Panc1 (cell line): ENCODE measurements at regions not wholly inside any gene's neighbourhood (a gene's known extent, or its start where the extent isn't known, plus 50 kb on each side); places are given as distances from the start of the nearest gene placed in this dataset.

Experiments
- ATAC-seq: fragments of 200-7000 bp; cut with Tn5 transposase; 2 replicates; pipeline ENCODE4 v1.9.1; 2020; ENCODE audit warnings: mild to moderate bottlenecking, moderate library complexity
- BruUV-seq: library from RNA; stranded (reverse); fragments of 400-500 nt; replicated peaks from 2 replicates; lab custom pipeline; 2021; lab: Mats Ljungman, UMichigan
- CTCF ChIA-PET: fragments of 300-600 bp; sonication (Branson Sonifier 250); formaldehyde crosslinking; loops from one replicate; lab custom pipeline; 2022; ENCODE audit warnings: antibody characterized with exemption; lab: Charles Lee
- POLR2A ChIA-PET: fragments of 300-600 bp; sonication (Branson Sonifier 250); formaldehyde crosslinking; loops from one replicate; lab custom pipeline; 2022; ENCODE audit warnings: antibody characterized with exemption; lab: Charles Lee
- DNase-seq: peaks from one replicate; pipeline ENCODE4 v3.0.0-alpha.2; 2010; ENCODE audit warnings: low read depth, low spot score
- H3K27ac ChIP-seq: 2 replicates; pipeline ENCODE4 v1.5.1; 2011; ENCODE audit warnings: mild to moderate bottlenecking, low read length, inconsistent platforms
- H3K27me3 ChIP-seq: fragments of 200-500 bp; sonication (Bioruptor generic); 2 replicates; pipeline ENCODE4 v1.6.0; 2014; ENCODE audit warnings: low read length, inconsistent platforms; ENCODE audit not compliant: control insufficient read depth, insufficient read depth
- H3K36me3 ChIP-seq: fragments of 200-500 bp; sonication (Bioruptor generic); 2 replicates; pipeline ENCODE4 v1.5.1; 2014; ENCODE audit warnings: inconsistent platforms, mild to moderate bottlenecking, low read length, moderate library complexity; ENCODE audit not compliant: control insufficient read depth, insufficient read depth
- H3K4me1 ChIP-seq: 2 replicates; pipeline ENCODE4 v1.5.1; 2011; ENCODE audit warnings: inconsistent platforms, mild to moderate bottlenecking, low read length, moderate library complexity; ENCODE audit not compliant: control insufficient read depth, insufficient read depth
- H3K4me3 ChIP-seq, 2 experiments: 2 replicates each; pipeline ENCODE4 v1.5.1; 2011 to 2012; ENCODE audit warnings: low read depth in 2 of 2, low read length in 2 of 2, mild to moderate bottlenecking in 2 of 2, inconsistent platforms in 1 of 2, moderate library complexity in 1 of 2
- H3K9me3 ChIP-seq: fragments of 200-500 bp; sonication (Bioruptor generic); 2 replicates; pipeline ENCODE4 v1.5.1; 2014; ENCODE audit warnings: low read depth, mild to moderate bottlenecking, inconsistent platforms, low read length, moderate library complexity; ENCODE audit not compliant: control insufficient read depth, insufficient read depth
- CTCF ChIP-seq: fragments of 450-650 bp; IDR thresholded peaks from 2 replicates; pipeline ENCODE4 v1.5.1; 2017; ENCODE audit warnings: mild to moderate bottlenecking
- POLR2AphosphoS5 ChIP-seq: IDR thresholded peaks from 2 replicates; pipeline ENCODE4 v1.6.1; 2012; ENCODE audit warnings: mild to moderate bottlenecking, low read depth, low read length, moderate library complexity
- REST ChIP-seq, 2 experiments: IDR thresholded peaks; 2 replicates each; pipeline ENCODE4 v1.6.1; 2011 to 2012; ENCODE audit warnings: low read depth in 2 of 2, control low read depth in 1 of 2, low read length in 1 of 2, mild to moderate bottlenecking in 1 of 2, moderate library complexity in 1 of 2; ENCODE audit not compliant: insufficient read depth in 1 of 2
- TCF7L2 ChIP-seq: IDR thresholded peaks from 2 replicates; pipeline ENCODE4 v1.6.1; 2011; ENCODE audit warnings: mild to moderate bottlenecking, low read depth, low read length, inconsistent platforms
- in situ Hi-C: cut with HindIII; loops from 2 replicates; pipeline ENCODE4 v1.10.0; 2016; ENCODE audit warnings: low sequenced_read_pairs, low pct_unique_long_range_greater_than_20kb
- intact Hi-C: fragments of 100-400 bp; cut with micrococcal nuclease; formaldehyde crosslinking; loops from one replicate; pipeline ENCODE4 v1.10.0; 2022; ENCODE audit not compliant: unreplicated experiment

GRCh38 chr16:88196471-88197400 lies 186.0 kb upstream of the ZNF469 start:
- no peak overlapping the region for H3K27ac ChIP-seq
- intact Hi-C loops = no loop called here

More at GRCh38 chr16:88196471-88197400, 186.0 kb upstream of the ZNF469 start:
- ATAC-seq (no peak), DNase-seq (no peak)
- H3K9me3 ChIP-seq = no peaks in the 10 kb centered on the region
- BruUV-seq = no TSS peak
- H3K36me3 ChIP-seq = no peaks in the 10 kb centered on the region
- CTCF ChIA-PET = no interaction called here
- no peaks in the 10 kb centered on the region for H3K27me3 ChIP-seq
- POLR2A ChIA-PET = no interaction called here
- in situ Hi-C loops = no loop called here
- H3K4me1 ChIP-seq = no peaks in the 10 kb centered on the region
- TF ChIP-seq TCF7L2 (no peak), POLR2AphosphoS5 (no peak), CTCF (no peak), REST (IDR thresholded peaks at IDR 0.05; ENCODE audit: insufficient read depth in 1 of 2, low read depth in 2 of 2, low read length in 1 of 2) (no peak)
- H3K4me3 ChIP-seq = no peak overlapping the region
